LoVo (cell line): ENCODE measurements at regions not wholly inside any gene's neighbourhood (a gene's known extent, or its start where the extent isn't known, plus 50 kb on each side); places are given as distances from the start of the nearest gene placed in this dataset.

Experiments used
- DNase-seq: peaks from one replicate; pipeline ENCODE4 v3.0.0-alpha.2; 2016; ENCODE audit warnings: low spot score

- no peak for DNase-seq
Measured at GRCh38 chr3:116767726-116768125, 58.1 kb downstream of the TUSC7 start.

GRCh38 chr3:116770815-116771450, 61.4 kb downstream of the TUSC7 start:
- DNase-seq: peak; percentile 63

- no peak for DNase-seq
Measured at GRCh38 chr3:116776880-116777785, 67.6 kb downstream of the TUSC7 start.

GRCh38 chr3:116785226-116785625, 75.6 kb downstream of the TUSC7 start:
- no peak for DNase-seq

GRCh38 chr3:116802651-116803050, 93.1 kb downstream of the TUSC7 start:
- DNase-seq: no peak

- DNase-seq: no peak
Measured at GRCh38 chr3:116806351-116806750, 96.8 kb downstream of the TUSC7 start.

- DNase-seq: no peak
Measured at GRCh38 chr3:116808725-116809124, 99.1 kb downstream of the TUSC7 start.

- DNase-seq: no peak
Measured at GRCh38 chr3:116809208-116809607, 99.6 kb downstream of the TUSC7 start.

GRCh38 chr3:116811754-116812153, 102.2 kb downstream of the TUSC7 start:
- no peak for DNase-seq

- no peak for DNase-seq
Measured at GRCh38 chr3:116812949-116813348, 103.4 kb downstream of the TUSC7 start.

GRCh38 chr3:116815321-116815720, 105.7 kb downstream of the TUSC7 start:
- DNase-seq: no peak

- no peak for DNase-seq
Measured at GRCh38 chr3:116815831-116816588, 106.4 kb downstream of the TUSC7 start.

GRCh38 chr3:116821371-116821770, 111.8 kb downstream of the TUSC7 start:
- DNase-seq: no peak

- DNase-seq: no peak
Measured at GRCh38 chr3:116824208-116824607, 114.6 kb downstream of the TUSC7 start.

GRCh38 chr3:116833202-116833601, 123.6 kb downstream of the TUSC7 start:
- DNase-seq: no peak

- DNase-seq: no peak
Measured at GRCh38 chr3:116834816-116835215, 125.2 kb downstream of the TUSC7 start.

- DNase-seq: no peak
Measured at GRCh38 chr3:116835658-116836057, 126.1 kb downstream of the TUSC7 start.

GRCh38 chr3:116836286-116836685, 126.7 kb downstream of the TUSC7 start:
- no peak for DNase-seq

GRCh38 chr3:116837483-116837882, 127.9 kb downstream of the TUSC7 start:
- no peak for DNase-seq

- no peak for DNase-seq
Measured at GRCh38 chr3:116841003-116841735, 131.6 kb downstream of the TUSC7 start.

GRCh38 chr3:116842254-116842957, 132.8 kb downstream of the TUSC7 start:
- no peak for DNase-seq
